Cardiac fibroblast (primary cell): ENCODE measurements at regions not wholly inside any gene's neighbourhood (a gene's known extent, or its start where the extent isn't known, plus 50 kb on each side); places are given as distances from the start of the nearest gene placed in this dataset.

ENCODE experiments used
- DNase-seq, 2 donors: peaks; one replicate each; pipeline versions ENCODE4 v3.0.0 to v3.0.0-alpha.2; 2010; ENCODE audit warnings: low read depth in 2 of 2
- H3K4me3 ChIP-seq, 2 donors: replicated peaks in 1 of 2; 1 replicate in 1 of 2; 2 replicates in 1 of 2; pipeline ENCODE4 v1.5.1; 2011; ENCODE audit warnings: low read depth in 2 of 2, low read length in 2 of 2, mild to moderate bottlenecking in 2 of 2, moderate library complexity in 1 of 2
- CTCF ChIP-seq: IDR thresholded peaks from one replicate; pipeline ENCODE4 v1.5.1; 2011; ENCODE audit warnings: low read depth, mild to moderate bottlenecking, low read length, inconsistent platforms

GRCh38 chr11:116418388-116419041 lies 354.3 kb downstream of the BUD13 start:
- TF ChIP-seq CTCF: no peak
- DNase-seq: no peak
- H3K4me3 ChIP-seq: no peak overlapping the region

- TF ChIP-seq CTCF: no peak
- H3K4me3 ChIP-seq: no peak overlapping the region
- no peak for DNase-seq
These were observed 355.9 kb downstream of the BUD13 start for GRCh38 chr11:116416852-116417251.

GRCh38 chr11:116415095-116415494 lies 357.7 kb downstream of the BUD13 start:
- no peak for DNase-seq
- TF ChIP-seq CTCF: no peak

GRCh38 chr11:116414357-116414880 lies 358.4 kb downstream of the BUD13 start:
- DNase-seq: no peak
- no peak for TF ChIP-seq CTCF
- no peak overlapping the region for H3K4me3 ChIP-seq

More at GRCh38 chr11:116415095-116415494, 357.7 kb downstream of the BUD13 start:
- no peak overlapping the region for H3K4me3 ChIP-seq

- no peak overlapping the region for H3K4me3 ChIP-seq
- TF ChIP-seq CTCF: no peak
- no peak for DNase-seq
These were observed 359.2 kb downstream of the BUD13 start for GRCh38 chr11:116413301-116414242.

- no peak for TF ChIP-seq CTCF
- H3K4me3 ChIP-seq: no peak overlapping the region
These were observed 360.5 kb downstream of the BUD13 start for GRCh38 chr11:116412118-116412889.

More at GRCh38 chr11:116412118-116412889, 360.5 kb downstream of the BUD13 start:
- DNase-seq: no peak
